Gastrocnemius medialis (tissue), 4 donors: ENCODE measurements at regions not wholly inside any gene's neighbourhood (a gene's known extent, or its start where the extent isn't known, plus 50 kb on each side); places are given as distances from the start of the nearest gene placed in this dataset.

ENCODE experiments used
- POLR2A ChIP-seq, 2 donors: fragments of 450-650 bp; IDR thresholded peaks; one replicate each; pipeline ENCODE4 v1.6.1; 2017; ENCODE audit warnings: antibody characterized with exemption in 2 of 2, mild to moderate bottlenecking in 2 of 2, moderate library complexity in 2 of 2
- TF ChIP-seq, protein P1 (sequence below), 5 experiments: fragments of 450-650 bp in 3 of 5; fragments of 200-600 bp in 2 of 5; sonication (generic) in 2 of 5; IDR thresholded peaks in 4 of 5; conservative IDR thresholded peaks in 1 of 5; 1 replicate in 4 of 5; 2 replicates in 1 of 5; pipeline ENCODE4 v1.5.1; 2016 to 2019; ENCODE audit warnings: antibody characterized with exemption in 5 of 5, mild to moderate bottlenecking in 3 of 5, moderate library complexity in 3 of 5

DNA sequence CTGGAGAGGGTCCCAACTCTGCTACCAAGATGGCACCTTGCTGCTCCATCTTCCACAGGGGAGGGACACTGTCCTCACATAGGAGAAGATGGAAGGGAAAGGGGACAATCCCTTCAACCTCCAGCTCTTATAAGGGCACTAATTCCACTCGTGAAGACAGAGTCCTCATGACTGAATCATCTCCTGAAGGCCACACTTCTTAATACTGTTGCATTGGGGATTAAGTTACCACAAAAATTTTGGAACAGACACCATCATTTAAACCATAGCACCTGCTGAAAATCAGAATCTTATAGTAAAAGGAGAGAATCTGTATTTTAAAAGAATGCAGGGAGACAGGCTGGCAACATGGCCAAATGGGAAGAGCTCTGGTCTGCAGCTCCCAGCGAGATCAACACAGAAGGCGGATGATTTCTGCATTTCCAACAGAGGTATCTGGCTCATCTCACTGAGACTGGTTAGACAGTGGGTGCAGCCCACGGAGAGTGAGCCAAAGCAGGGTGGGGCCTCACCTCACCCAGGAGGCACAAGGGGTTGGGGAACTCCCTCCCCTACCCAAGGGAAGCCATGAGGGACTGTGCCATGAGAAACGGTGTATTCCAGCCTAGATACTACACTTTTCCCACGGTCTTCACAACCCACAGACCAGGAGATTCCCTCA, 69.4 kb upstream of the LIPC start:
- TF ChIP-seq, protein P1, sequence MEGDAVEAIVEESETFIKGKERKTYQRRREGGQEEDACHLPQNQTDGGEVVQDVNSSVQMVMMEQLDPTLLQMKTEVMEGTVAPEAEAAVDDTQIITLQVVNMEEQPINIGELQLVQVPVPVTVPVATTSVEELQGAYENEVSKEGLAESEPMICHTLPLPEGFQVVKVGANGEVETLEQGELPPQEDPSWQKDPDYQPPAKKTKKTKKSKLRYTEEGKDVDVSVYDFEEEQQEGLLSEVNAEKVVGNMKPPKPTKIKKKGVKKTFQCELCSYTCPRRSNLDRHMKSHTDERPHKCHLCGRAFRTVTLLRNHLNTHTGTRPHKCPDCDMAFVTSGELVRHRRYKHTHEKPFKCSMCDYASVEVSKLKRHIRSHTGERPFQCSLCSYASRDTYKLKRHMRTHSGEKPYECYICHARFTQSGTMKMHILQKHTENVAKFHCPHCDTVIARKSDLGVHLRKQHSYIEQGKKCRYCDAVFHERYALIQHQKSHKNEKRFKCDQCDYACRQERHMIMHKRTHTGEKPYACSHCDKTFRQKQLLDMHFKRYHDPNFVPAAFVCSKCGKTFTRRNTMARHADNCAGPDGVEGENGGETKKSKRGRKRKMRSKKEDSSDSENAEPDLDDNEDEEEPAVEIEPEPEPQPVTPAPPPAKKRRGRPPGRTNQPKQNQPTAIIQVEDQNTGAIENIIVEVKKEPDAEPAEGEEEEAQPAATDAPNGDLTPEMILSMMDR (IDR thresholded peaks at IDR 0.05 in 4 of 5, conservative IDR thresholded peaks at IDR 0.05 in 1 of 5), result no peak
- TF ChIP-seq POLR2A (IDR thresholded peaks at IDR 0.05), result no peak
